GM06990 (cell line): ENCODE measurements at regions not wholly inside any gene's neighbourhood (a gene's known extent, or its start where the extent isn't known, plus 50 kb on each side); places are given as distances from the start of the nearest gene placed in this dataset.

Experiments
- DNase-seq: peaks from one replicate; pipeline ENCODE4 v3.0.0-alpha.2; 2011; ENCODE audit not compliant: insufficient read length; ENCODE audit errors: extremely low read depth
- H3K27me3 ChIP-seq: replicated peaks from 2 replicates; pipeline ENCODE4 v1.6.0; 2011; ENCODE audit warnings: low read length; ENCODE audit not compliant: control insufficient read depth, insufficient read depth
- H3K36me3 ChIP-seq: 2 replicates; pipeline ENCODE4 v1.5.1; 2011; ENCODE audit warnings: low read length; ENCODE audit not compliant: control insufficient read depth, insufficient read depth
- H3K4me3 ChIP-seq: replicated peaks from 2 replicates; pipeline ENCODE4 v1.5.1; 2011; ENCODE audit warnings: low read depth, mild to moderate bottlenecking, control low read depth, low read length
- CTCF ChIP-seq: IDR thresholded peaks from 2 replicates; pipeline ENCODE4 v1.5.1; 2011; ENCODE audit warnings: low read length, control low read depth, mild to moderate bottlenecking, inconsistent platforms; ENCODE audit not compliant: insufficient read depth, poor library complexity, severe bottlenecking

- H3K36me3 ChIP-seq, result no peaks in the 10 kb centered on the region
- H3K27me3 ChIP-seq, result no peaks in the 10 kb centered on the region; the same call in 1 of the 2 replicates
- TF ChIP-seq CTCF, result no peak
- H3K4me3 ChIP-seq, result no peak overlapping the region
- no peak for DNase-seq
These were observed 227.2 kb upstream of the BLID start for GRCh38 chr11:122343210-122343609.

- H3K36me3 ChIP-seq, result no peaks in the 10 kb centered on the region
- H3K4me3 ChIP-seq, result no peak overlapping the region
- DNase-seq, result no peak
- H3K27me3 ChIP-seq, result no peaks in the 10 kb centered on the region; the same call in 1 of the 2 replicates
- no peak for TF ChIP-seq CTCF
These were observed 226.2 kb upstream of the BLID start for GRCh38 chr11:122342089-122342744.

DNA sequence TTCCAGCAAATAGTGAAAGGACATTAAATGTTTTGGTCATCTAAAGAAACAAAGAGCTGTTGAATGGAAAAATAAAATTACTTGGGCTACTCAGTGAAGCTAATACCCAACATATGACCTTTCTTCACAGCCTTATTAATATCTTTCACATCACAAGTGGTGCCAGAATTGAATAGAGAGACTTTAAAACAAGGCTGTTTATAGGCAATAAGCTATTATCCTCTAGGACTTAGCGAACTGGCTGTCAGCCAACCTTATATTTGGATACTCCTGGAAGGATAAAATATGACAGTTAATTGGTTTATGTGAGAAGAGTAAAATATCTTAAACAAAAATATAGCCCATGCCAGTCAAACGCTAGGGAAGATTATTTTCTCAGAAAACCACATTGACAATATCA, 225.5 kb upstream of the BLID start:
- no peak for TF ChIP-seq CTCF
- Histone ChIP-seq H3K36me3 (no peaks in the 10 kb centered on the region), H3K27me3 (no peaks in the 10 kb centered on the region; the same call in 1 of the 2 replicates), H3K4me3 (no peak overlapping the region)
- no peak for DNase-seq

- TF ChIP-seq CTCF, result no peak
- no peak overlapping the region for H3K4me3 ChIP-seq
- no peaks in the 10 kb centered on the region; the same call in 1 of the 2 replicates for H3K27me3 ChIP-seq
- no peak for DNase-seq
- no peaks in the 10 kb centered on the region for H3K36me3 ChIP-seq
These were observed 224.7 kb upstream of the BLID start for GRCh38 chr11:122340607-122341290.

- no peaks in the 10 kb centered on the region; the same call in 1 of the 2 replicates for H3K27me3 ChIP-seq
- no peak for DNase-seq
- H3K4me3 ChIP-seq, result no peak overlapping the region
- TF ChIP-seq CTCF, result no peak
- no peaks in the 10 kb centered on the region for H3K36me3 ChIP-seq
These were observed 223.5 kb upstream of the BLID start for GRCh38 chr11:122339436-122340060.
